ENCODE measurements at regions not wholly inside any gene's neighbourhood (a gene's known extent, or its start where the extent isn't known, plus 50 kb on each side); places are given as distances from the start of the nearest gene placed in this dataset.

GRCh38 chr14:48454887-48455286, 779.5 kb upstream of the MDGA2 start:
- Histone ChIP-seq H3K79me2 (ENCODE audit: control insufficient read depth, insufficient read depth, low read length, unreplicated experiment) (no peaks in the 10 kb centered on the region), H3K36me3 (ENCODE audit: insufficient read depth, low read length) (no peaks in the 10 kb centered on the region), H3K27me3 (ENCODE audit: insufficient read depth, low read length) (no peaks in the 10 kb centered on the region), H3K4me3 (ENCODE audit: low read depth, low read length) (no peak overlapping the region), H2AFZ (ENCODE audit: low read length, unreplicated experiment) (no peak overlapping the region), H3K4me1 (ENCODE audit: control insufficient read depth, insufficient read depth, low read length, unreplicated experiment) (no peaks in the 10 kb centered on the region), H3K27ac (ENCODE audit: low read depth, low read length) (no peak overlapping the region)

DNA sequence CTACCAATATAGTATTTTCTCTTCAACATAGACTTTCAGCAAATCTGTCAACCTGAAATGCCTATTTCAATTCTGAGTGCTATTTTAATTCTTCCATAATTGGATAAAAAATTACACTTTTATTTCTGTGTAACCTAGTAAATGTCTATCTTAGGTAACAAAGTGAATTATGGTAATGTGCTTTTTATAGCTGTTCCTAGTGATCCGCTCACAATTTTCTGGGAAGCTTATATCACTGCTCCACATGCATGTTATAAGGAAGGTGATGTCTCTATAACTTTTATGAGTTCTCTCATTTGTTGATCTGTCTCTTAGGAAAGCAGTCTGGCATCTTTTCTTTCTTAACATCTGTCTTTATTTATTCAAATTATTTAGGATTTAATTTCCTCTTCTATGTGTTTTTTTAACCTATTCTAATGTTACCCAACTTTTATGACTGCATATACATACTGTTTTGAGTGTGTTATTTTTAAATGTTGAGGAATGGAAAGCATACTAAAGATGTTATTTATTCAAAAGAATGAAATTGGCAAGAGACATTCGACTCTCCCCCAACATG, 777.1 kb upstream of the MDGA2 start:
- Histone ChIP-seq H3K27ac (ENCODE audit: low read depth, low read length) (no peak overlapping the region), H3K4me3 (ENCODE audit: low read depth, low read length) (no peak overlapping the region), H2AFZ (ENCODE audit: low read length, unreplicated experiment) (no peak overlapping the region), H3K27me3 (ENCODE audit: insufficient read depth, low read length) (no peaks in the 10 kb centered on the region), H3K36me3 (ENCODE audit: insufficient read depth, low read length) (no peaks in the 10 kb centered on the region), H3K4me1 (ENCODE audit: control insufficient read depth, insufficient read depth, low read length, unreplicated experiment) (no peaks in the 10 kb centered on the region), H3K79me2 (ENCODE audit: control insufficient read depth, insufficient read depth, low read length, unreplicated experiment) (no peaks in the 10 kb centered on the region)

DNA sequence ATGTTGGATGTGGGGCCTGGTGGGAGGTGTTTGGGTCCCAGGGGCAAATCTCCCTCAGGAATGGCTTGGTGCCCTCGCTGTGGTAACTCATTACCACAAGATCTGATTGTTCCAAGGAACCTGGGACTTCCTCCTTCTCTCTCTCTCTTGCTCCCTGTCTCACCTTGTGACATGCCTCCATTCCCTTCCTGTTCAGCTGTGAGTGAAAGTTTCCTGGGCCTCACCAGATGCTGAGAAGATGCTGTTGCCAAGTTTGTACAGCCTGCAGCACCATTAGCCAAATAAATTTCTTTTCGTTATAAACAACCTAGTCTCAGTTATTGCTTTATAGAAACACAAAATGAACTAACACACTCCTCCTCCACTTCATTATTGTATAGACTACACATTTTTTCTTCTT, 759.8 kb upstream of the MDGA2 start:
- H3K27ac ChIP-seq (ENCODE audit: low read depth, low read length): no peak overlapping the region
- H3K27me3 ChIP-seq (ENCODE audit: insufficient read depth, low read length): no peaks in the 10 kb centered on the region
- no peak overlapping the region for H3K4me3 ChIP-seq (ENCODE audit: low read depth, low read length)
- no peaks in the 10 kb centered on the region for H3K4me1 ChIP-seq (ENCODE audit: control insufficient read depth, insufficient read depth, low read length, unreplicated experiment)
- H3K79me2 ChIP-seq (ENCODE audit: control insufficient read depth, insufficient read depth, low read length, unreplicated experiment): no peaks in the 10 kb centered on the region
- H2AFZ ChIP-seq (ENCODE audit: low read length, unreplicated experiment): no peak overlapping the region
- no peaks in the 10 kb centered on the region for H3K36me3 ChIP-seq (ENCODE audit: insufficient read depth, low read length)

GRCh38 chr14:48430805-48431204, 755.4 kb upstream of the MDGA2 start:
- H3K4me1 ChIP-seq (ENCODE audit: control insufficient read depth, insufficient read depth, low read length, unreplicated experiment): no peaks in the 10 kb centered on the region
- H2AFZ ChIP-seq (ENCODE audit: low read length, unreplicated experiment): no peak overlapping the region
- no peaks in the 10 kb centered on the region for H3K79me2 ChIP-seq (ENCODE audit: control insufficient read depth, insufficient read depth, low read length, unreplicated experiment)
- H3K27ac ChIP-seq (ENCODE audit: low read depth, low read length): no peak overlapping the region
- H3K27me3 ChIP-seq (ENCODE audit: insufficient read depth, low read length): no peaks in the 10 kb centered on the region
- H3K36me3 ChIP-seq (ENCODE audit: insufficient read depth, low read length): no peaks in the 10 kb centered on the region
- no peak overlapping the region for H3K4me3 ChIP-seq (ENCODE audit: low read depth, low read length)

DNA sequence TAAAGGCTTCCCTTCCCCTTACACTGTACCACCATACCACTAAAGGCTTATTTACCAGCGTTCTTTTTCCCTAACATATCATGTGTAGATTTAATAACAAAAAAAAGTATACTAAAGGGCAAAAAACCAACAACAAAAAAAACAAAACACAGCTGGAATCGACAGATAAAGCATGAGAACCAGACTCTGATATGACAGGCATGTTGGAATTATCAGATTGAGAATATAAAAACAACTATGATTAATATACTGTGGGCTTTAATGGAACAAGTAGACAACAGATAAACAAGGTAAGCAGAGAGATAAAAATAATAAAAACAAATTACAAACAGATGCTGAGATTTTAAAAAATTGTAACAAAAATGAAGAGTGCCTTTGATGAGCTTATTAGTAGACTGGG, 754.1 kb upstream of the MDGA2 start:
- Histone ChIP-seq H3K4me3 (ENCODE audit: low read depth, low read length) (no peak overlapping the region), H3K36me3 (ENCODE audit: insufficient read depth, low read length) (no peaks in the 10 kb centered on the region), H3K4me1 (ENCODE audit: control insufficient read depth, insufficient read depth, low read length, unreplicated experiment) (no peaks in the 10 kb centered on the region), H3K27ac (ENCODE audit: low read depth, low read length) (no peak overlapping the region), H3K79me2 (ENCODE audit: control insufficient read depth, insufficient read depth, low read length, unreplicated experiment) (no peaks in the 10 kb centered on the region), H2AFZ (ENCODE audit: low read length, unreplicated experiment) (no peak overlapping the region), H3K27me3 (ENCODE audit: insufficient read depth, low read length) (no peaks in the 10 kb centered on the region)

- Histone ChIP-seq H3K4me3 (ENCODE audit: low read depth, low read length) (no peak overlapping the region), H3K4me1 (ENCODE audit: control insufficient read depth, insufficient read depth, low read length, unreplicated experiment) (no peaks in the 10 kb centered on the region), H3K79me2 (ENCODE audit: control insufficient read depth, insufficient read depth, low read length, unreplicated experiment) (no peaks in the 10 kb centered on the region), H3K27ac (ENCODE audit: low read depth, low read length) (no peak overlapping the region), H3K36me3 (ENCODE audit: insufficient read depth, low read length) (no peaks in the 10 kb centered on the region), H3K27me3 (ENCODE audit: insufficient read depth, low read length) (no peaks in the 10 kb centered on the region), H2AFZ (ENCODE audit: low read length, unreplicated experiment) (no peak overlapping the region)
Observed at GRCh38 chr14:48417715-48418500, 742.5 kb upstream of the MDGA2 start.

- H3K27me3 ChIP-seq (ENCODE audit: insufficient read depth, low read length): no peaks in the 10 kb centered on the region
- H3K4me1 ChIP-seq (ENCODE audit: control insufficient read depth, insufficient read depth, low read length, unreplicated experiment): no peaks in the 10 kb centered on the region
- no peaks in the 10 kb centered on the region for H3K79me2 ChIP-seq (ENCODE audit: control insufficient read depth, insufficient read depth, low read length, unreplicated experiment)
Observed at GRCh38 chr14:48401321-48401720, 725.9 kb upstream of the MDGA2 start.

DNA sequence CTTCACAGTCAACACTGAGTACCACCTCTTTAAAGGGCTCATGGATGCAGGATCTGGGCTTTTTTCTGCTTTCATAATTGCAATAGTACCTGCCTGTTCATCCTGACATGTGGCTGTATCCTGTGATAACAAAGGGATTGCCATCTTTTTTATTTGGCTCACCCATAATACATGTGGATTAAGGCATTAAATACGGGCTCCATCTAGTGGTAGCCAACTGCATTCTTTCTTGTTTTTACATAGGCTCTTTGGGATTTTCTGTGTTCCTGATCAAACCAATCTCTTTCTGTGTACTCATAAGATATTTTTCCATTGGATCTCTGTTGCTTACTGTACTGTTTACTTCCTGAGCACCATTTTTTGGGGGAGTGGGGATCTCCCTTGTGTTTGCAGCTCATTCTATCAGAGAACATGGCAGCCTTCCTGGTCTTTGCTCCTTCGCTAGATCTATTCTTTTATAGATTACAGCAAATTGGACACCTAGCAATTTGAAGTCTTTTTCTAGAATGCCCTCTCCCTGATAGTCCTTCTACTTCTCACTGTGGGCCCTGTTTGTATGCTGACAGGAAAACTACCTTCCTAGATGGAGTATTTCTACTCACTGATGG, 723.4 kb upstream of the MDGA2 start:
- Histone ChIP-seq H3K4me1 (ENCODE audit: control insufficient read depth, insufficient read depth, low read length, unreplicated experiment) (no peaks in the 10 kb centered on the region), H3K36me3 (ENCODE audit: insufficient read depth, low read length) (no peaks in the 10 kb centered on the region), H2AFZ (ENCODE audit: low read length, unreplicated experiment) (no peak overlapping the region), H3K27ac (ENCODE audit: low read depth, low read length) (no peak overlapping the region), H3K79me2 (ENCODE audit: control insufficient read depth, insufficient read depth, low read length, unreplicated experiment) (no peaks in the 10 kb centered on the region), H3K4me3 (ENCODE audit: low read depth, low read length) (no peak overlapping the region), H3K27me3 (ENCODE audit: insufficient read depth, low read length) (no peaks in the 10 kb centered on the region)

More at GRCh38 chr14:48401321-48401720, 725.9 kb upstream of the MDGA2 start:
- Histone ChIP-seq H2AFZ (ENCODE audit: low read length, unreplicated experiment) (no peak overlapping the region), H3K27ac (ENCODE audit: low read depth, low read length) (no peak overlapping the region), H3K36me3 (ENCODE audit: insufficient read depth, low read length) (no peaks in the 10 kb centered on the region), H3K4me3 (ENCODE audit: low read depth, low read length) (no peak overlapping the region)

GRCh38 chr14:48391661-48392060, 716.3 kb upstream of the MDGA2 start:
- Histone ChIP-seq H3K79me2 (ENCODE audit: control insufficient read depth, insufficient read depth, low read length, unreplicated experiment) (no peaks in the 10 kb centered on the region), H3K4me1 (ENCODE audit: control insufficient read depth, insufficient read depth, low read length, unreplicated experiment) (no peaks in the 10 kb centered on the region), H3K27ac (ENCODE audit: low read depth, low read length) (no peak overlapping the region), H3K36me3 (ENCODE audit: insufficient read depth, low read length) (no peaks in the 10 kb centered on the region), H2AFZ (ENCODE audit: low read length, unreplicated experiment) (no peak overlapping the region), H3K4me3 (ENCODE audit: low read depth, low read length) (no peak overlapping the region), H3K27me3 (ENCODE audit: insufficient read depth, low read length) (no peaks in the 10 kb centered on the region)

DNA sequence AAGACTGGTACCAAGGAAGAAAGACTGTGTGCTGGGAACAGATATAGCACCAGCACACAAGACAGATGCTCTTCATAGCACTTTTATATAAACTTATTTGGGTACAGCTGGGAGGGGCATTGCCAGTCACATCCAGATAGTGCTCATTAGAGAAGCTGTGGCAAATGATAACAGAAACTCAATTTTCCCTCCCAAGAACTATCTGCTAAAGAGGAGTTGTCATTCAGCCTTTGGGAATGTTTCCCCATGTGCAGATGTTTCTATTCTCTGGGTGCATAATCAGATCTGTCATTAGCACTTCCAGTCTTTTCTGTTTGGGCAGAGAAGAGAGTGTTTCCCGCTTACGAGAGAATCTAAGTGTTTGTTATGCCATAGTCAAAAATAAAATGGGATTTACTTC, 714.9 kb upstream of the MDGA2 start:
- Histone ChIP-seq H3K27ac (ENCODE audit: low read depth, low read length) (no peak overlapping the region), H3K27me3 (ENCODE audit: insufficient read depth, low read length) (no peaks in the 10 kb centered on the region), H3K4me3 (ENCODE audit: low read depth, low read length) (no peak overlapping the region), H3K4me1 (ENCODE audit: control insufficient read depth, insufficient read depth, low read length, unreplicated experiment) (no peaks in the 10 kb centered on the region), H3K79me2 (ENCODE audit: control insufficient read depth, insufficient read depth, low read length, unreplicated experiment) (no peaks in the 10 kb centered on the region), H3K36me3 (ENCODE audit: insufficient read depth, low read length) (no peaks in the 10 kb centered on the region), H2AFZ (ENCODE audit: low read length, unreplicated experiment) (no peak overlapping the region)

DNA sequence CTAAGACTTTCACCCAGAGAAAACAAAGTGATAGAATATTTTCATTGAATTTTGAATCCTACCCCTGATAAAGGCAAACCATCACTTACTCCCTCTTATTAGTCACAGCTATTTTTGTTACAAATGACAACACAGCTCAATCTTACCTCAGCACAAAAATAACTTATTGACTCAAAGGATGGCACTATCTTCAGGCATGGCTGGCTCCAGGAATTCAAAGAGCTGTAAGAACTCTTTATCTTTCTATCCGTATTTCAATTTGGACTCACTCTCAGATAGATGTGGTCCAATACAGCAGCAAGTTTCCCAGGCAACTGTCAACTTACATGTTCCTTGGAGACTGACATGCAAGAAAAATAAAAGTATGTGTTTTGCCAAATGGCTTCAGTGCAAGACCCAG, 709.4 kb upstream of the MDGA2 start:
- Histone ChIP-seq H3K27me3 (ENCODE audit: insufficient read depth, low read length) (no peaks in the 10 kb centered on the region), H3K79me2 (ENCODE audit: control insufficient read depth, insufficient read depth, low read length, unreplicated experiment) (no peaks in the 10 kb centered on the region), H3K27ac (ENCODE audit: low read depth, low read length) (no peak overlapping the region), H3K4me3 (ENCODE audit: low read depth, low read length) (no peak overlapping the region), H3K4me1 (ENCODE audit: control insufficient read depth, insufficient read depth, low read length, unreplicated experiment) (no peaks in the 10 kb centered on the region), H2AFZ (ENCODE audit: low read length, unreplicated experiment) (no peak overlapping the region), H3K36me3 (ENCODE audit: insufficient read depth, low read length) (no peaks in the 10 kb centered on the region)

All from ACC112 (cell line).